ENCODE measurements at regions not wholly inside any gene's neighbourhood (a gene's known extent, or its start where the extent isn't known, plus 50 kb on each side); places are given as distances from the start of the nearest gene placed in this dataset.
"Not testable (repeated sequence)": the region's sequence is repeated elsewhere in the genome, so short reads cannot be mapped to it uniquely, and the experiment has no call there.

- Mint-ChIP-seq H3K9me3 (peaks cover 10% of the 10 kb centered on the region), H3K36me3 (ENCODE audit: low read depth) (no peaks in the 10 kb centered on the region), H3K4me1 (no peaks in the 10 kb centered on the region), H3K4me3 (no peak overlapping the region), H3K27me3 (no peaks in the 10 kb centered on the region), H3K27ac (no peak overlapping the region)
- no peak for ATAC-seq (replicated peaks)
Observed at GRCh38 chr2:14016289-14016955, 616.1 kb upstream of the LRATD1 start.

GRCh38 chr2:14018620-14019019, 613.9 kb upstream of the LRATD1 start:
- H3K4me1 Mint-ChIP-seq, result no peaks in the 10 kb centered on the region
- H3K4me3 Mint-ChIP-seq, result no peak overlapping the region
- no peak overlapping the region for H3K27ac Mint-ChIP-seq
- H3K36me3 Mint-ChIP-seq (ENCODE audit: low read depth), result no peaks in the 10 kb centered on the region
- H3K27me3 Mint-ChIP-seq, result no peaks in the 10 kb centered on the region
- no peak for ATAC-seq (replicated peaks)
- peaks cover 12% of the 10 kb centered on the region for H3K9me3 Mint-ChIP-seq

- Mint-ChIP-seq H3K27ac (no peak overlapping the region), H3K9me3 (peaks cover 18% of the 10 kb centered on the region), H3K27me3 (no peaks in the 10 kb centered on the region), H3K36me3 (ENCODE audit: low read depth) (no peaks in the 10 kb centered on the region), H3K4me3 (no peak overlapping the region), H3K4me1 (no peaks in the 10 kb centered on the region)
- no peak for ATAC-seq (replicated peaks)
Observed at GRCh38 chr2:14023558-14023957, 609.0 kb upstream of the LRATD1 start.

- no peak overlapping the region for H3K4me3 Mint-ChIP-seq
- peaks cover 8% of the 10 kb centered on the region for H3K9me3 Mint-ChIP-seq
- H3K36me3 Mint-ChIP-seq (ENCODE audit: low read depth), result no peaks in the 10 kb centered on the region
- no peak overlapping the region for H3K27ac Mint-ChIP-seq
- ATAC-seq (replicated peaks), result no peak
- H3K4me1 Mint-ChIP-seq, result no peaks in the 10 kb centered on the region
- no peaks in the 10 kb centered on the region for H3K27me3 Mint-ChIP-seq
Observed at GRCh38 chr2:14039134-14039533, 593.4 kb upstream of the LRATD1 start.

- peaks cover 10% of the 10 kb centered on the region for H3K9me3 Mint-ChIP-seq
- H3K4me1 Mint-ChIP-seq, result no peaks in the 10 kb centered on the region
- no peak overlapping the region for H3K4me3 Mint-ChIP-seq
- no peaks in the 10 kb centered on the region for H3K36me3 Mint-ChIP-seq (ENCODE audit: low read depth)
- H3K27ac Mint-ChIP-seq, result no peak overlapping the region
- H3K27me3 Mint-ChIP-seq, result no peaks in the 10 kb centered on the region
- no peak for ATAC-seq (replicated peaks)
Observed at GRCh38 chr2:14047491-14047890, 585.0 kb upstream of the LRATD1 start.

- Mint-ChIP-seq H3K9me3 (peaks cover 10% of the 10 kb centered on the region), H3K36me3 (ENCODE audit: low read depth) (no peaks in the 10 kb centered on the region), H3K27me3 (no peaks in the 10 kb centered on the region), H3K4me1 (no peaks in the 10 kb centered on the region), H3K4me3 (no peak overlapping the region), H3K27ac (no peak overlapping the region)
- ATAC-seq (replicated peaks), result no peak
Observed at GRCh38 chr2:14051401-14051800, 581.1 kb upstream of the LRATD1 start.

- no peak for ATAC-seq (replicated peaks)
- Mint-ChIP-seq H3K9me3 (peaks cover 6% of the 10 kb centered on the region), H3K36me3 (ENCODE audit: low read depth) (no peaks in the 10 kb centered on the region), H3K4me3 (no peak overlapping the region), H3K27me3 (no peaks in the 10 kb centered on the region), H3K4me1 (no peaks in the 10 kb centered on the region), H3K27ac (no peak overlapping the region)
Observed at GRCh38 chr2:14053105-14053504, 579.4 kb upstream of the LRATD1 start.

GRCh38 chr2:14064346-14064745, 568.2 kb upstream of the LRATD1 start:
- H3K27me3 Mint-ChIP-seq, result no peaks in the 10 kb centered on the region
- ATAC-seq (replicated peaks), result no peak
- H3K9me3 Mint-ChIP-seq, result peaks cover 9% of the 10 kb centered on the region
- no peak overlapping the region for H3K27ac Mint-ChIP-seq
- no peaks in the 10 kb centered on the region for H3K4me1 Mint-ChIP-seq
- H3K4me3 Mint-ChIP-seq, result no peak overlapping the region
- H3K36me3 Mint-ChIP-seq (ENCODE audit: low read depth), result no peaks in the 10 kb centered on the region

GRCh38 chr2:14072338-14072737, 560.2 kb upstream of the LRATD1 start:
- Mint-ChIP-seq H3K4me3 (no peak overlapping the region), H3K27ac (no peak overlapping the region), H3K4me1 (no peaks in the 10 kb centered on the region)

GRCh38 chr2:14074691-14075090, 557.8 kb upstream of the LRATD1 start:
- ATAC-seq (replicated peaks), result no peak
- peaks cover 3% of the 10 kb centered on the region for H3K9me3 Mint-ChIP-seq
- H3K4me3 Mint-ChIP-seq, result no peak overlapping the region
- no peaks in the 10 kb centered on the region for H3K36me3 Mint-ChIP-seq (ENCODE audit: low read depth)
- no peaks in the 10 kb centered on the region for H3K27me3 Mint-ChIP-seq
- no peaks in the 10 kb centered on the region for H3K4me1 Mint-ChIP-seq
- H3K27ac Mint-ChIP-seq, result no peak overlapping the region

More at GRCh38 chr2:14072338-14072737, 560.2 kb upstream of the LRATD1 start:
- Mint-ChIP-seq H3K27me3 (no peaks in the 10 kb centered on the region), H3K36me3 (ENCODE audit: low read depth) (no peaks in the 10 kb centered on the region), H3K9me3 (peaks cover 3% of the 10 kb centered on the region)
- ATAC-seq (replicated peaks), result no peak

GRCh38 chr2:14079576-14079975, 552.9 kb upstream of the LRATD1 start:
- H3K27me3 Mint-ChIP-seq, result no peaks in the 10 kb centered on the region
- no peak for ATAC-seq (replicated peaks)
- no peak overlapping the region for H3K4me3 Mint-ChIP-seq
- peaks cover 5% of the 10 kb centered on the region for H3K9me3 Mint-ChIP-seq
- no peaks in the 10 kb centered on the region for H3K4me1 Mint-ChIP-seq
- H3K27ac Mint-ChIP-seq, result no peak overlapping the region
- no peaks in the 10 kb centered on the region for H3K36me3 Mint-ChIP-seq (ENCODE audit: low read depth)

GRCh38 chr2:14081521-14081920, 551.0 kb upstream of the LRATD1 start:
- ATAC-seq (replicated peaks), result no peak
- no peaks in the 10 kb centered on the region for H3K27me3 Mint-ChIP-seq
- H3K9me3 Mint-ChIP-seq, result peaks cover 12% of the 10 kb centered on the region
- no peak overlapping the region for H3K4me3 Mint-ChIP-seq
- H3K36me3 Mint-ChIP-seq (ENCODE audit: low read depth), result no peaks in the 10 kb centered on the region
- H3K4me1 Mint-ChIP-seq, result no peaks in the 10 kb centered on the region
- no peak overlapping the region for H3K27ac Mint-ChIP-seq

- ATAC-seq (replicated peaks), result no peak
- H3K27me3 Mint-ChIP-seq, result no peaks in the 10 kb centered on the region
- H3K4me1 Mint-ChIP-seq, result no peaks in the 10 kb centered on the region
- no peaks in the 10 kb centered on the region for H3K36me3 Mint-ChIP-seq (ENCODE audit: low read depth)
- peaks cover 12% of the 10 kb centered on the region for H3K9me3 Mint-ChIP-seq
- H3K4me3 Mint-ChIP-seq, result no peak overlapping the region
- H3K27ac Mint-ChIP-seq, result no peak overlapping the region
Observed at GRCh38 chr2:14082640-14083039, 549.9 kb upstream of the LRATD1 start.

- Mint-ChIP-seq H3K27ac (no peak overlapping the region), H3K27me3 (no peaks in the 10 kb centered on the region), H3K36me3 (ENCODE audit: low read depth) (no peaks in the 10 kb centered on the region), H3K4me1 (no peaks in the 10 kb centered on the region), H3K9me3 (peaks cover 4% of the 10 kb centered on the region), H3K4me3 (no peak overlapping the region)
- ATAC-seq (replicated peaks), result no peak
Observed at GRCh38 chr2:14094592-14094991, 537.9 kb upstream of the LRATD1 start.

GRCh38 chr2:14099101-14099500, 533.4 kb upstream of the LRATD1 start:
- ATAC-seq (replicated peaks); H3K27me3 Mint-ChIP-seq; H3K4me1 Mint-ChIP-seq; H3K27ac Mint-ChIP-seq; H3K36me3 Mint-ChIP-seq (ENCODE audit: low read depth); H3K9me3 Mint-ChIP-seq; H3K4me3 Mint-ChIP-seq: not testable (repeated sequence)

GRCh38 chr2:14114275-14114674, 518.2 kb upstream of the LRATD1 start:
- Mint-ChIP-seq H3K36me3 (ENCODE audit: low read depth) (no peaks in the 10 kb centered on the region), H3K27me3 (no peaks in the 10 kb centered on the region), H3K4me3 (no peak overlapping the region), H3K4me1 (no peaks in the 10 kb centered on the region), H3K27ac (no peak overlapping the region), H3K9me3 (no peaks in the 10 kb centered on the region)
- ATAC-seq (replicated peaks), result no peak

Measured in activated T-helper 17 cell treated with anti-CD3 and anti-CD28 coated beads, Interleukin-2, amount 50 U/mL, for 72 hours (primary cell).